ENCODE measurements at regions not wholly inside any gene's neighbourhood (a gene's known extent, or its start where the extent isn't known, plus 50 kb on each side); places are given as distances from the start of the nearest gene placed in this dataset.

DNA sequence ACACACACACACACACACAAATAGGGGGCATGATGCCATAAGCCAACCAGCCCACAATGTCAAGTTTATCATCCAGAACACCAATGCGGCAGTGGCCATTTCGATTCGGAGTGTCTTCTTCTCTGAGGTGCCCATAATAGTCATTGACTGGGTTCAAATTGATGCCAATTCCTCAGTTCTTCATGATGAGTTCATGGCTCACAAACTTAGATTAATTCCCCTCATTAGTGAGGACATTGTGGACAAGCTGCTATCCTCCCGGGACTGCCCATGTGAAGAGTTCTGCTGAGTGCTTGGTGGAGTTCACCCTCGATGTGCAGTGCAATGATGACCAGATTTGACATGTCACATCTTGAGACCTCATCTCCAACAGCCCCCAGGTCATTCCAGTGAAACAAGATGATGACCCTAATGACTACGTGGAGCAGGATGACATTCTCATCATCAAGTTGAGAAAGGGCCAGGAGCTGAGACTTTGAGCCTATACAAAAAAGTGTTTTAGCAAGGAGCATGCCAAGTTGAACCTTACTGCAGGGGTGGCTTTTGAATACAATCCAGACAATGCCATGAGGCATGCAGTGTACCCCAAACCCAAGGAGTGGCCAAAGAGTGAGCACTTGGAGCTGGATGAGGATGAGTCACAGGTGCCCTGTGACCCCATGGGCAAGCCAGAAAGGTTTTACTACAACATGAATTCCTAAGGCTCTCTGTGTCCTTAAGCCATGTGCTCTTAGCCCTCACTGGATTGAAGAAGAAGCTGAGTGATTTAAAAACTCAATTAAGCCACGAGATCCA is 211.6 kb upstream of the SAMSN1 start:
- TF ChIP-seq, protein P1, sequence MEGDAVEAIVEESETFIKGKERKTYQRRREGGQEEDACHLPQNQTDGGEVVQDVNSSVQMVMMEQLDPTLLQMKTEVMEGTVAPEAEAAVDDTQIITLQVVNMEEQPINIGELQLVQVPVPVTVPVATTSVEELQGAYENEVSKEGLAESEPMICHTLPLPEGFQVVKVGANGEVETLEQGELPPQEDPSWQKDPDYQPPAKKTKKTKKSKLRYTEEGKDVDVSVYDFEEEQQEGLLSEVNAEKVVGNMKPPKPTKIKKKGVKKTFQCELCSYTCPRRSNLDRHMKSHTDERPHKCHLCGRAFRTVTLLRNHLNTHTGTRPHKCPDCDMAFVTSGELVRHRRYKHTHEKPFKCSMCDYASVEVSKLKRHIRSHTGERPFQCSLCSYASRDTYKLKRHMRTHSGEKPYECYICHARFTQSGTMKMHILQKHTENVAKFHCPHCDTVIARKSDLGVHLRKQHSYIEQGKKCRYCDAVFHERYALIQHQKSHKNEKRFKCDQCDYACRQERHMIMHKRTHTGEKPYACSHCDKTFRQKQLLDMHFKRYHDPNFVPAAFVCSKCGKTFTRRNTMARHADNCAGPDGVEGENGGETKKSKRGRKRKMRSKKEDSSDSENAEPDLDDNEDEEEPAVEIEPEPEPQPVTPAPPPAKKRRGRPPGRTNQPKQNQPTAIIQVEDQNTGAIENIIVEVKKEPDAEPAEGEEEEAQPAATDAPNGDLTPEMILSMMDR (IDR thresholded peaks at IDR 0.05; ENCODE audit: low read depth, low read length, poor library complexity, severe bottlenecking) = no peak
- TF ChIP-seq EZH2phosphoT487 (IDR thresholded peaks at IDR 0.05; ENCODE audit: borderline replicate concordance, low read length) = no peak
